ENCODE measurements at regions not wholly inside any gene's neighbourhood (a gene's known extent, or its start where the extent isn't known, plus 50 kb on each side); places are given as distances from the start of the nearest gene placed in this dataset.

GRCh38 chr9:18075253-18075952, 398.6 kb upstream of the ADAMTSL1 start:
- DNase-seq: no peak

GRCh38 chr9:18077941-18078678, 395.8 kb upstream of the ADAMTSL1 start:
- no peak for DNase-seq

GRCh38 chr9:18092138-18092537, 381.8 kb upstream of the ADAMTSL1 start:
- no peak for DNase-seq

GRCh38 chr9:18106006-18106560, 367.9 kb upstream of the ADAMTSL1 start:
- no peak for DNase-seq

GRCh38 chr9:18109675-18110074, 364.3 kb upstream of the ADAMTSL1 start:
- no peak for DNase-seq

- DNase-seq: no peak
Observed at GRCh38 chr9:18111146-18111545, 362.8 kb upstream of the ADAMTSL1 start.

- DNase-seq: no peak
Observed at GRCh38 chr9:18114559-18115475, 359.1 kb upstream of the ADAMTSL1 start.

GRCh38 chr9:18118268-18118667, 355.7 kb upstream of the ADAMTSL1 start:
- DNase-seq: no peak

GRCh38 chr9:18122171-18122570, 351.8 kb upstream of the ADAMTSL1 start:
- DNase-seq: no peak

GRCh38 chr9:18124760-18125159, 349.2 kb upstream of the ADAMTSL1 start:
- no peak for DNase-seq

GRCh38 chr9:18126831-18127498, 347.0 kb upstream of the ADAMTSL1 start:
- DNase-seq: no peak

GRCh38 chr9:18127499-18127875, 346.5 kb upstream of the ADAMTSL1 start:
- no peak for DNase-seq

GRCh38 chr9:18129809-18130334, 344.1 kb upstream of the ADAMTSL1 start:
- DNase-seq: no peak

- no peak for DNase-seq
Observed at GRCh38 chr9:18136354-18136994, 337.5 kb upstream of the ADAMTSL1 start.

- no peak for DNase-seq
Observed at GRCh38 chr9:18137815-18138214, 336.1 kb upstream of the ADAMTSL1 start.

GRCh38 chr9:18138656-18139055, 335.3 kb upstream of the ADAMTSL1 start:
- no peak for DNase-seq

GRCh38 chr9:18141681-18142080, 332.3 kb upstream of the ADAMTSL1 start:
- no peak for DNase-seq

GRCh38 chr9:18143073-18143745, 330.7 kb upstream of the ADAMTSL1 start:
- DNase-seq: no peak

GRCh38 chr9:18146329-18146728, 327.6 kb upstream of the ADAMTSL1 start:
- no peak for DNase-seq

GRCh38 chr9:18149471-18150011, 324.4 kb upstream of the ADAMTSL1 start:
- no peak for DNase-seq

GRCh38 chr9:18154661-18155060, 319.3 kb upstream of the ADAMTSL1 start:
- DNase-seq: no peak
